HAP-1 (cell line): ENCODE measurements at regions not wholly inside any gene's neighbourhood (a gene's known extent, or its start where the extent isn't known, plus 50 kb on each side); places are given as distances from the start of the nearest gene placed in this dataset.

Source experiments
- DNase-seq, 2 experiments: peaks; one replicate each; pipeline ENCODE4 v3.0.0-alpha.2; 2016 to 2020; ENCODE audit warnings: low spot score in 2 of 2
- H3K27me3 ChIP-seq: fragments of 250-450 bp; sonication (Bioruptor Pico); 2 replicates; pipeline ENCODE4 v1.5.1; 2020; ENCODE audit warnings: low read depth, mild to moderate bottlenecking, moderate library complexity
- H3K36me3 ChIP-seq: fragments of 250-450 bp; sonication (Bioruptor Pico); replicated peaks from 2 replicates; pipeline ENCODE4 v1.5.1; 2020; ENCODE audit warnings: mild to moderate bottlenecking
- H3K4me1 ChIP-seq: fragments of 250-450 bp; sonication (Bioruptor Pico); 2 replicates; pipeline ENCODE4 v1.5.1; 2020; ENCODE audit warnings: mild to moderate bottlenecking
- H3K4me3 ChIP-seq: fragments of 250-450 bp; sonication (Bioruptor Pico); 2 replicates; pipeline ENCODE4 v1.5.1; 2020; ENCODE audit warnings: mild to moderate bottlenecking, moderate library complexity
- H3K9me3 ChIP-seq: fragments of 250-450 bp; sonication (Bioruptor Pico); 2 replicates; pipeline ENCODE4 v1.5.1; 2020; ENCODE audit warnings: mild to moderate bottlenecking, moderate library complexity
- in situ Hi-C: fragments of 300-500 bp; cut with MboI; formaldehyde crosslinking; loops from 3 replicates; pipeline ENCODE4 v1.14.3; 2020; ENCODE audit warnings: low sequenced_read_pairs, inconsistent platforms, mixed read lengths

DNA sequence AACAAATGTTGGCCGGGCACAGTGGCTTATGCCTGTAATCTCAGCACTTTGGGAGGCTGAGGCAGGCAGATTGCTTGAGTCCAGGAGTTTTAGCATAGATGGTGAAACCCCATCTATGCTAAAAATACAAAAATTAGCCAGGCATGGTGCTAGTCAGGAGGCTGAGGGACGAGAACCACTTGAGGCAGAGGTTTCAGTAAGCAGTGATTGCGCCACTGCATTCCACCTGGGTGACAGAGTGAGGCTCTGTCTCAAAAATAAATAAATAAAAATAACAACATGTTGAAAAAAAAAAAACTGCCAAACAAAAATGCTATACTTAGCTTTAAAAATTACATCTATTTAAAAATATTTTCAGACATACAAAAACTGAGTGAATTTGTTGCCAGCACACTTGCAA lies 374.2 kb upstream of the SMIM31 start:
- Histone ChIP-seq H3K4me3 (no peak overlapping the region), H3K27me3 (no peaks in the 10 kb centered on the region), H3K36me3 (no peaks in the 10 kb centered on the region), H3K4me1 (no peaks in the 10 kb centered on the region), H3K9me3 (no peaks in the 10 kb centered on the region)
- in situ Hi-C loops: no loop called here
- DNase-seq: no peak

DNA sequence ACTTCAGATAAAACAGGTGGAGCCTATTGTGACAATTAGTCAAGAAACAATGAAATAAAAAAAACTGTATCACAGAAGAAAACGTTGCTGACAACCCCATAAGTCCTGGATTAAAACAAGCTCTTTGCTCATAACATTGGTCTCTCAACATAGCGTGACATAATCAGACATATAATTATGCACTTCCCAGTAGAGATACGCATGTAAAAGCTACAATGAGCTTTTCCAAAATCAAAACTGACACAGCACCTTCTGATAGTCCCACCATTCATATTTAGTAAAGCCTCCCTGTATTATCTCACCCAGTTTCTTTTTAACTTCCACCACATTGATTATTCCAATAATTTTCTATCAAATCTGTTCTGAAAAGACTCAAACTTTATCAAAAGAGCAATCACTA lies 372.1 kb upstream of the SMIM31 start:
- in situ Hi-C loops: no loop called here
- Histone ChIP-seq H3K27me3 (no peaks in the 10 kb centered on the region), H3K9me3 (no peaks in the 10 kb centered on the region), H3K36me3 (no peaks in the 10 kb centered on the region), H3K4me1 (no peaks in the 10 kb centered on the region), H3K4me3 (no peak overlapping the region)
- DNase-seq: no peak

DNA sequence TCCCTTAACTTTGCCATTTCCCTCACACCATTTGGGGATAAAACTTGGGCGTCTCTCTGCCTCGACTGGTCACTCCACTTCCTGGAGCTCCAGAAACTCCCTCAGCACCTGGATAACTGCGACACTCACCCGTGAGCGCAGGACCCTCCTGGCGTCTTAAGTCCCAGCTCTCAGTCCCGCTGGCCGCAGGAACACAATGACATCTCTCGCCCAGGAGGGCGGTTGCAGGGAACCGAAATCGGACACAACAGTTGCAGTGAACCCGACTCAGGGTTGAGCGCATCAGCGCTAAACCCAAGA lies 370.9 kb upstream of the SMIM31 start:
- in situ Hi-C loops: no loop called here
- no peaks in the 10 kb centered on the region for H3K36me3 ChIP-seq
- no peaks in the 10 kb centered on the region for H3K4me1 ChIP-seq
- H3K27me3 ChIP-seq: no peaks in the 10 kb centered on the region
- no peak overlapping the region for H3K4me3 ChIP-seq
- no peaks in the 10 kb centered on the region for H3K9me3 ChIP-seq
- no peak for DNase-seq

DNA sequence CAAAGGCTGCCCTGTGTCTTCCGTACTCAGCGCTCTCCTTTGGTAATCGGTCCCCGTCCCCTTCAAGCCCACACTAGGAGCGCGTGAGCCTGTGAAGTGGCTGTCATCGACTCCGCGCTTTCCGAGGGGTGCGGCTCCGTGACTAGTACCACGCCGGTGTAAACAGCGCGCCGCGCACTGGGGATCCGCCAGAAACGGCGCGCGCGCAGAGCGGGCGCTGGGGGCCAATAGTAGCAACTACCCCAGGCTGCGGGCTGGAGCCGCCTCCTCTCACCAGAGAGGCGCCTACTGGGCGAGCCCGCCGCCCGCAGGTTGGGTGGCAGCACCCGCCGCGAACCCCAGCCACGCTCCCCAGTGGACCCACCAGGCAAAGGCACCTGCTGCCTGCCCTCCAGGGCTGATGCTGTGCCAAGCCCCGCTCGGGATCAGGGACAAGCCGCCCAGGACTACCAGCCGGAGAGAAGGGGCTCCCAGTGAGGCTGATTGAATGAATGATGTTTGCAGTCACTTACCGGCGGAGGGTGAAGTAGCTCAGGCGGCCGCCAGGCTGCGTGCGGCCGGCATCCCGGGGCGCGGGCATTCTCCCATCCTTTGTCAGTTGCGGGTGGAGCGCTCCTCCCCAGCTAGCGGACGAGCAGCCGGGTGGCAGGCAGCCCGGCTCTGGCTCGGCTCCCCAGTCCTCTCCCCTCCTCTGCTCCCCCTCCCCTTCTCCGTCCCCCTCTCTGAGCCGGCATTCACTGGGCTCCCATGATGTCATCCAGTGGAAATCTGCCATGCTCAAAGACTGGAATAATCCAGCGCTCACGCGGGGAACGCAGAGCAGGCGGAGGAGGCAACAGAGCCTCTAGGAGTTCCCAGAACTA lies 370.3 kb upstream of the SMIM31 start:
- no peaks in the 10 kb centered on the region for H3K4me1 ChIP-seq
- no peaks in the 10 kb centered on the region for H3K27me3 ChIP-seq
- H3K9me3 ChIP-seq: no peaks in the 10 kb centered on the region
- in situ Hi-C loops: no loop called here
- no peaks in the 10 kb centered on the region for H3K36me3 ChIP-seq
- no peak for DNase-seq
- H3K4me3 ChIP-seq: no peak overlapping the region

DNA sequence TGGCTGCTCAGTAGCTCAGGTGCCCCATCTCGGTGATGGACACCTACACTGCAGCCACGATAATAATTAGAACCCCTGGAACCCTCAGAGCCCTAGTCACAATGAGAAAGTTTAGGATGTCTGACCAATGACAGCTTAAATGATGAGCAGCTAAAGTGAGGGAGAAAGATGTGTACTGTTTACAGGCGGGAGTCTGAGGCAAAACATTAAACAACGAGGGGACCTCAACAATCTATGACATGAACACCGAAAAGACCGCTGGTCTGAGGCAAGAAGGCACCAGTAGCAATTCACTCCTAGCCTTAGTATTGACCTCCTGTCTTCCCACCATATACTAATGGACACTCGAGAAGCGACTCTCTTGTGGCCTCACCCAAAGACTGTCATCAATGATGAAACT lies 369.5 kb upstream of the SMIM31 start:
- no peak for DNase-seq
- no peaks in the 10 kb centered on the region for H3K4me1 ChIP-seq
- no peak overlapping the region for H3K4me3 ChIP-seq
- H3K9me3 ChIP-seq: no peaks in the 10 kb centered on the region
- in situ Hi-C loops: no loop called here
- H3K27me3 ChIP-seq: no peaks in the 10 kb centered on the region
- H3K36me3 ChIP-seq: no peaks in the 10 kb centered on the region

DNA sequence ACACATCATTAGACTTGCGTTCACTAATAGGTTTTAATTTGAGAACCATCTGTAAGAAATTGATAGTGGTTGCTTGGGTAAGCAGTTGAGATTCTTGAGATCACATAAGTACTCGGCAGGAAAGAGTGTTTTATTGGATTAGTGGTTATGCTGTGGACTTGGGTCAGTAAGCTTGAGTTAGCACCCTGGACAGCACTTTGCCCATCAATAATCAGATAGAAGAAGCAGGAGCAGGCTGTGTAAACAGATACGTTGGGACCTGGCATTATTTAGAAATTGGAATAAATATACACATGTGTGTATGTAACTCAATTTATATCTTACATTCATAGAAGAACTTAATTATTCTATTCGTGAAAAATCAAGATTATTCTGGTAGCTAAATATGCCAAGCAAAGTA lies 357.5 kb upstream of the SMIM31 start:
- Histone ChIP-seq H3K4me3 (no peak overlapping the region), H3K9me3 (no peaks in the 10 kb centered on the region), H3K4me1 (no peaks in the 10 kb centered on the region), H3K36me3 (no peaks in the 10 kb centered on the region), H3K27me3 (no peaks in the 10 kb centered on the region)
- in situ Hi-C loops: no loop called here
- no peak for DNase-seq

DNA sequence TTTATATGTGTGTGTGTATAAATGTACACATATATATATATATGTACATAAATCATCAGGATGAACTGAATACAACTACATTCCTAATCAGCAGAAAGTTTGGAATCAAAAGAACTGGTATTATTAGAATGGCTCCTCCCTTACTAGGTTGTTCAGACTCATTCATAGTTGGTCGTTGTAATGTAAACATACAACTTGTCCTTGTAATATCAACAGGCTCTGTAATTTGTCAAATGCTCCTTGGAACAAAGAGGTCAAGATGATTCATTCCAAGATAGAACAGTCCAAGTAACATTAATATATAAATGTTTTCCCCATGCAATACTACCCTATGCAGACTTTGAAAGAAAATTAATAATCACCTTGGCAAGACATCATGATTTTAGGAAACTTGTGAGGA lies 351.4 kb upstream of the SMIM31 start:
- no peaks in the 10 kb centered on the region for H3K27me3 ChIP-seq
- H3K9me3 ChIP-seq: no peaks in the 10 kb centered on the region
- peaks cover 5% of the 10 kb centered on the region; the same call in 1 of the 2 replicates for H3K4me1 ChIP-seq
- DNase-seq: no peak
- no peak overlapping the region for H3K4me3 ChIP-seq
- H3K36me3 ChIP-seq: no peaks in the 10 kb centered on the region
- in situ Hi-C loops: no loop called here

DNA sequence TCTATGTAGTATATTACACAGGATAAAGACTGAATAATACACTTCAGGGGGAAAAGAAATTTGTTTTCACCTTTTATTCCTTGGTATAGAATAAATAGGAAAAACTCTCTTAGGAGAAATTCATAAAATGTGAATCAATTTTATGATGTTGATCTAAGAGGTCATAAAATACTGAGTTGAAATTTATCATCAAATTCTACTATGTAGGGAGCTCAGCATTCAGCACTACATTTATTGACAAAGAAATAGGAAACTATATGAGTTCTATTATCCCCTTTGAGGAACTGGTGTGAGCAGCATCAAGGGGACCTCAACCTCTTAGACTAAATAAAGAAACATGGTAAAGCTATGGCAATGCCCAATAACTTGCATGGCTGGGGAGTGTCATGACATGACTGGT lies 348.2 kb upstream of the SMIM31 start:
- no peaks in the 10 kb centered on the region for H3K36me3 ChIP-seq
- in situ Hi-C loops: no loop called here
- no peaks in the 10 kb centered on the region for H3K9me3 ChIP-seq
- no peak for DNase-seq
- peaks cover 5% of the 10 kb centered on the region; the same call in 1 of the 2 replicates for H3K4me1 ChIP-seq
- no peak overlapping the region for H3K4me3 ChIP-seq
- H3K27me3 ChIP-seq: no peaks in the 10 kb centered on the region

DNA sequence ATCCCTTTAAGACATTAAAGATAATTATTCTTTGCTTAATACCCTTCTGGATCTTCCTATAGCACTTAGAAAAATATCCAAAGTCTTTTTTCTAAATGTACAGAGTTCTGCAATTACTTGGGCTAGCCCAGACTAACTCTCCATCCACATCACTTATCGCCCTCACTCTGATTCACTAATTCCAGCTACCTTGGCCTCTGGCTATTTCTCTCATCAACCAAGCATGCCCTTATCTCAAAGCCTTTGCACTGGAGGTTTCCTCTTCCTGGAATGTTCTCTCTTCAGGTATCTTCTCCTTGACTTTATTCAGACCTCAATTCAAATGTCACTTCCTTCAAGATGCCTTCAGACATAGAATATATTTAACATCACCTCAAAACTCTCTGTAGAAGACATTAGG lies 345.1 kb upstream of the SMIM31 start:
- Histone ChIP-seq H3K36me3 (no peaks in the 10 kb centered on the region), H3K4me1 (no peaks in the 10 kb centered on the region), H3K9me3 (no peaks in the 10 kb centered on the region), H3K27me3 (no peaks in the 10 kb centered on the region), H3K4me3 (no peak overlapping the region)
- no peak for DNase-seq
- in situ Hi-C loops: no loop called here

DNA sequence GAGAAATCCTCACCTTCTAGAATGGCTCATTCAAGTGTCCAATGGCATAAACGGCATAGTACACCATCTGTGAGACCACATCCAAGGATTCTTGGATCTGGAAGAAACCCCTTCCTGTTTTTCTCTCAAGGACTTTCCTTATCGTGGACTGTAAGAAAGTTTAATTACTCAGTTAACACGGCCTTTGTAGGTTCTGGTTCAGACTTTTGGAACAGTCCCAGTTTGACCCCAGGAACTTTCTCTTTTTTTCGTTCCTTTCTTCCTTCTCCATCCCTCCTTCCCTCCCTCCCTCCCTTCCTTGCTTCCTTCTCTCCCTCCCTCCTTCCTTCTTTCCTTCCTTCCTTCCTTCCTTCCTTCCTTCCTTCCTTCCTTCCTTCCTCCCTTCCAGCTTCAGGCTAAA lies 343.5 kb upstream of the SMIM31 start:
- no peaks in the 10 kb centered on the region for H3K4me1 ChIP-seq
- DNase-seq: no peak
- H3K36me3 ChIP-seq: no peaks in the 10 kb centered on the region
- no peaks in the 10 kb centered on the region for H3K9me3 ChIP-seq
- in situ Hi-C loops: no loop called here
- H3K4me3 ChIP-seq: no peak overlapping the region
- no peaks in the 10 kb centered on the region for H3K27me3 ChIP-seq

DNA sequence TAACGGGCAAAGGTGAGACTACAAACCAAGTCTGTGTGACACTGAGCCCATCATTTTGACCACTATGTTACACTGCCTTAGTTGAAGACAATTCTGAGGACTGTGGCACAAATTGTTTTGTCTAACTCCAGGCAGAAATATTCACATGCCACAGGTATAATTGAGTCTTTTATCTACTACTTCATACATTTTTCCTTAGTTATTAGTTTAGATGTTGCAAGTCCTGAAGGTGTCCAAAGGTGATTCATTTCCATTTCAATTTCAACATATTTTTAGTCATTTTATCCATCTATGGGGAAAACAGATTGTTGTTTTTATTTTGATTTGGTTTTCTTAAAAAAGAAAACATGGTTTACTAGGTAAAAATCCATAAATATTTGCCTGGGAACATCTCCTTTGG lies 341.7 kb upstream of the SMIM31 start:
- no peaks in the 10 kb centered on the region for H3K27me3 ChIP-seq
- peaks cover 8% of the 10 kb centered on the region; the same call in 1 of the 2 replicates for H3K4me1 ChIP-seq
- in situ Hi-C loops: no loop called here
- H3K9me3 ChIP-seq: peaks cover 2% of the 10 kb centered on the region; the same call in 1 of the 2 replicates
- no peak overlapping the region for H3K4me3 ChIP-seq
- no peaks in the 10 kb centered on the region for H3K36me3 ChIP-seq
- no peak for DNase-seq

DNA sequence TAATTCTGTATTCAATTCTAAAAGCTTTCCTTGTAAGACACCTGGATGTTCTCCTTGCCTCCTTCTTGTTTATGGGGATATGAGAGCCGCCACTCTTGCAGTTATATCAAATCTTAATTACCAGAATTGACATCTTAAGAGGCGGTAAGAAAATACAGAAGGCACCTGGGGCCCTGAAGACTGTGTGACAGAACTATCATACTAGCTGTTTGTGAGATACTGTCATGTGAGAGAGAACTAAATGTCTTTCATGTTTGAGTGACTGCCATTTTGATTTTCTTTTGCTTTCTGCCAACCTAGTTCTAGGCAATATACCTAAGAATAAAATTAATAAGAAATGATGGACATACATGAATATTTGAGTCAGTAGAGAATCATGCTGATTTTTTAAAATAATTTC lies 340.2 kb upstream of the SMIM31 start:
- H3K27me3 ChIP-seq: no peaks in the 10 kb centered on the region
- no peaks in the 10 kb centered on the region for H3K36me3 ChIP-seq
- no peak overlapping the region for H3K4me3 ChIP-seq
- in situ Hi-C loops: no loop called here
- DNase-seq: no peak
- peaks cover 9% of the 10 kb centered on the region; the same call in 1 of the 2 replicates for H3K4me1 ChIP-seq
- H3K9me3 ChIP-seq: peaks cover 5% of the 10 kb centered on the region; the same call in 1 of the 2 replicates

DNA sequence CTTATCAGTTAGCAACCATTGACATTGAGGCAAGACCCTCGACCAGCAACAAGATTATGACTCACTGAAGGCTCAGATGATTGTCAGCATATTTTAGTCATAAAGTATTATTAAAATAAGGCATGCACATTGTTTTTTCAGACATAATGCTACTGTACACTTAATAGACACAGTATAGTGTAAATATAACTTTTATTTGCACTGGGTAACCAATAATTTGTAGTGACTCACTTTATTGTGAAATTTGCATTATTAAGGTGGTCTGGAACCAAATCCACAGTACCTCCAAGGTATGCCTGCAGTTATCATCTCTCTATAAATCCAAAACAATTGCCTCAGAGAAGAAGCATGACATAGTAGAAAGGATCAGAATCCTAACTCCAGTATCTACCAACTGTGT lies 330.1 kb upstream of the SMIM31 start:
- in situ Hi-C loops: no loop called here
- H3K9me3 ChIP-seq: peaks cover 3% of the 10 kb centered on the region; the same call in 1 of the 2 replicates
- H3K27me3 ChIP-seq: no peaks in the 10 kb centered on the region
- H3K4me1 ChIP-seq: no peaks in the 10 kb centered on the region; the same call in 1 of the 2 replicates
- no peak for DNase-seq
- no peaks in the 10 kb centered on the region for H3K36me3 ChIP-seq
- H3K4me3 ChIP-seq: no peak overlapping the region

DNA sequence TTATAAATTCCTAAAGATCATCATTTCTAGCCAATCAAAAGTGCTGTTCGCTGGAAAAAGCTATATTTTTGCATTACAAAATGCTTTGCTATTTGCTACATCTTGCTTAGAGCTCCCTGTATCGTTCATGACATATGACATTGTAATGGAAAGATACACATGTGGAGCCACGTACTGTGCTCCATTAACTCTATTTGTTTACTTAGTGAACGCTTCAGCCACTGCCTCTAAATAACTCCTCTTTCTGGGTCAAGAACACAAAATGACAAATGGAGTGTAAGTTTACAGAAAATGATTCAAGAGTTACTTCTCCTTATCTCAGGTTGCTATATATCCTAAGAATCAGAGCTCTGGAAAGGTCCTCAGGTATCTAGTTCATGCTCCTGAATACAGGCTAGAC lies 329.1 kb upstream of the SMIM31 start:
- Histone ChIP-seq H3K4me3 (no peak overlapping the region), H3K4me1 (no peaks in the 10 kb centered on the region; the same call in 1 of the 2 replicates), H3K36me3 (no peaks in the 10 kb centered on the region), H3K9me3 (no peaks in the 10 kb centered on the region), H3K27me3 (no peaks in the 10 kb centered on the region)
- no peak for DNase-seq
- in situ Hi-C loops: no loop called here

DNA sequence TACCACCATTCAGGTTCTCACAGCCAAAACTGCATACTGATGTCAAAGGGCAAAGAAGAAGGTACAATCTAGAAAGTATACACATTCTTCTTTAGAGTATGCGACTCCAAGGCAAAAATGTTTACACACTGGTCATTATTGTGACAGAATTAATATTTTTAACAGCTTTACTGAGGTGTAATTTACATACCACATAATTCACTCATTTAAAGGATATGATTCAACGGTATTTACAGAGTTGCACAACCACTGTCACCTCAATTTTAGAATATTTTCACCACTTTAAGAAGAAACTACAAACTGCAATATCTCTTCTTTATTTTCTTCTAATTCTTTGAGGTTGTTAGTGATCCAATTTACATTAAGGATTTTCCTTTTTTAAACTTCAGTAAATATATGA lies 325.4 kb upstream of the SMIM31 start:
- H3K36me3 ChIP-seq: no peaks in the 10 kb centered on the region
- H3K27me3 ChIP-seq: no peaks in the 10 kb centered on the region
- in situ Hi-C loops: no loop called here
- DNase-seq: no peak
- H3K4me3 ChIP-seq: no peak overlapping the region
- H3K4me1 ChIP-seq: no peaks in the 10 kb centered on the region; the same call in 1 of the 2 replicates
- no peaks in the 10 kb centered on the region for H3K9me3 ChIP-seq
